MM.1S (cell line): ENCODE measurements at regions not wholly inside any gene's neighbourhood (a gene's known extent, or its start where the extent isn't known, plus 50 kb on each side); places are given as distances from the start of the nearest gene placed in this dataset.

Source experiments
- EZH2phosphoT487 ChIP-seq: fragments of 300-600 bp; sonication (generic); IDR thresholded peaks from 2 replicates; pipeline ENCODE4 v1.6.1; 2018; ENCODE audit warnings: antibody characterized with exemption, low read length
- TF ChIP-seq, protein P1 (sequence below): fragments of 300-600 bp; sonication (generic); IDR thresholded peaks from 2 replicates; pipeline ENCODE4 v1.5.1; 2016; ENCODE audit warnings: antibody characterized with exemption, low read length, mixed read lengths

GRCh38 chr15:70561885-70562284 lies 201.5 kb downstream of the UACA start:
- TF ChIP-seq, protein P1, sequence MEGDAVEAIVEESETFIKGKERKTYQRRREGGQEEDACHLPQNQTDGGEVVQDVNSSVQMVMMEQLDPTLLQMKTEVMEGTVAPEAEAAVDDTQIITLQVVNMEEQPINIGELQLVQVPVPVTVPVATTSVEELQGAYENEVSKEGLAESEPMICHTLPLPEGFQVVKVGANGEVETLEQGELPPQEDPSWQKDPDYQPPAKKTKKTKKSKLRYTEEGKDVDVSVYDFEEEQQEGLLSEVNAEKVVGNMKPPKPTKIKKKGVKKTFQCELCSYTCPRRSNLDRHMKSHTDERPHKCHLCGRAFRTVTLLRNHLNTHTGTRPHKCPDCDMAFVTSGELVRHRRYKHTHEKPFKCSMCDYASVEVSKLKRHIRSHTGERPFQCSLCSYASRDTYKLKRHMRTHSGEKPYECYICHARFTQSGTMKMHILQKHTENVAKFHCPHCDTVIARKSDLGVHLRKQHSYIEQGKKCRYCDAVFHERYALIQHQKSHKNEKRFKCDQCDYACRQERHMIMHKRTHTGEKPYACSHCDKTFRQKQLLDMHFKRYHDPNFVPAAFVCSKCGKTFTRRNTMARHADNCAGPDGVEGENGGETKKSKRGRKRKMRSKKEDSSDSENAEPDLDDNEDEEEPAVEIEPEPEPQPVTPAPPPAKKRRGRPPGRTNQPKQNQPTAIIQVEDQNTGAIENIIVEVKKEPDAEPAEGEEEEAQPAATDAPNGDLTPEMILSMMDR: no peak
- TF ChIP-seq EZH2phosphoT487: no peak
